ENCODE measurements at regions not wholly inside any gene's neighbourhood (a gene's known extent, or its start where the extent isn't known, plus 50 kb on each side); places are given as distances from the start of the nearest gene placed in this dataset.

DNA sequence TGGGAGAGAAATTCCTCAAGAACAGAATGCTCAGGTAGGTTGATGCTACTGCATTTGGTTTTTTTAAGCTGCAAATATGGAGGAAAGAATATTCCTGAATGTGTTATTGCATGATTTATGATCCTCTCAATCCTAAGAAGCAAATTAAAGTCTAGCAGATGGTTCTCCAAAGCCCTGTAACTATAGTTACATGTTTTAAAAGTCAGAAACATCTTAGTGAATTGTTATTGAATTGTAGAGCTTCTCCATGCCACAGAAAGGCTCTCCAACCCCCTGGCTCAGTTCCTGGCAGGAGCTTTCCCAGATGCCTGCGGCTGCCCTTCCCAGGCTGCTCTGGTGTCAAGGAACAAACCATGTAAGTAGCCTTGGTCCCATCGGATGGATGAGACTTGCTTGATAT lies 227.8 kb upstream of the GATB start:
- Histone ChIP-seq H3K27me3 (no peaks in the 10 kb centered on the region), H3K4me3 (no peak overlapping the region), H3K36me3 (no peaks in the 10 kb centered on the region), H3K27ac (no peak overlapping the region), H3K4me1 (peaks cover 0 to 29% (median 9%) of the 10 kb centered on the region in 9 donors), H3K9me3 (no peaks in the 10 kb centered on the region)
- DNase-seq (no peak), ATAC-seq (no peak)
- WGBS, 2 donors = 91 to 92% methylated on average over 2 of the region's 2 CpGs
- intact Hi-C loops (cut with DNase I) = no loop called here
- TF ChIP-seq, protein P1, sequence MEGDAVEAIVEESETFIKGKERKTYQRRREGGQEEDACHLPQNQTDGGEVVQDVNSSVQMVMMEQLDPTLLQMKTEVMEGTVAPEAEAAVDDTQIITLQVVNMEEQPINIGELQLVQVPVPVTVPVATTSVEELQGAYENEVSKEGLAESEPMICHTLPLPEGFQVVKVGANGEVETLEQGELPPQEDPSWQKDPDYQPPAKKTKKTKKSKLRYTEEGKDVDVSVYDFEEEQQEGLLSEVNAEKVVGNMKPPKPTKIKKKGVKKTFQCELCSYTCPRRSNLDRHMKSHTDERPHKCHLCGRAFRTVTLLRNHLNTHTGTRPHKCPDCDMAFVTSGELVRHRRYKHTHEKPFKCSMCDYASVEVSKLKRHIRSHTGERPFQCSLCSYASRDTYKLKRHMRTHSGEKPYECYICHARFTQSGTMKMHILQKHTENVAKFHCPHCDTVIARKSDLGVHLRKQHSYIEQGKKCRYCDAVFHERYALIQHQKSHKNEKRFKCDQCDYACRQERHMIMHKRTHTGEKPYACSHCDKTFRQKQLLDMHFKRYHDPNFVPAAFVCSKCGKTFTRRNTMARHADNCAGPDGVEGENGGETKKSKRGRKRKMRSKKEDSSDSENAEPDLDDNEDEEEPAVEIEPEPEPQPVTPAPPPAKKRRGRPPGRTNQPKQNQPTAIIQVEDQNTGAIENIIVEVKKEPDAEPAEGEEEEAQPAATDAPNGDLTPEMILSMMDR (IDR thresholded peaks at IDR 0.05) = no peak

DNA sequence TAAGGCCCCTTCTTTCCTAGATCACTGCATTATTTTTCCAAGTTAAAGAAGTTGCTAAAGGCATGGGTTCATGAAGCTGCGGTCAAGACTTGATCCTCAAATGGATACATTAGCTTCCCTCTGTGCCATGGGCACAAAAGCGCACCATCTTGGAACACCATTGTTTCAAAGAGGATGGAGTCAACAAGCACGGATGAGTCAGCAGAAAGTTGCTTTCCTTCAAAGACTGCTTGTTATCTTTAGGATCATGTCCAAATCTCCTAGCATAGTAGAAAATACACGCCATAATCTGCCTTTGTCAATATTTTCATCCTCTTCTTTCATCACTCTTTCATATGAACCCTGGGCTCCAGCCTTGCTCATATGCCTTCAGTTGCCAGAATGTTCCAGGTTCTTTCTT lies 226.8 kb upstream of the GATB start:
- Histone ChIP-seq H3K4me1 (peaks cover 0 to 24% (median 7%) of the 10 kb centered on the region in 9 donors), H3K27ac (no peak overlapping the region), H3K9me3 (no peaks in the 10 kb centered on the region), H3K27me3 (no peaks in the 10 kb centered on the region), H3K4me3 (no peak overlapping the region), H3K36me3 (no peaks in the 10 kb centered on the region)
- TF ChIP-seq, protein P1 (IDR thresholded peaks at IDR 0.05) = no peak
- DNase-seq (no peak), ATAC-seq (no peak)
- intact Hi-C loops (cut with DNase I) = no loop called here
- 85 to 92% methylated on average over 4 of the region's 4 CpGs for WGBS, 2 donors

DNA sequence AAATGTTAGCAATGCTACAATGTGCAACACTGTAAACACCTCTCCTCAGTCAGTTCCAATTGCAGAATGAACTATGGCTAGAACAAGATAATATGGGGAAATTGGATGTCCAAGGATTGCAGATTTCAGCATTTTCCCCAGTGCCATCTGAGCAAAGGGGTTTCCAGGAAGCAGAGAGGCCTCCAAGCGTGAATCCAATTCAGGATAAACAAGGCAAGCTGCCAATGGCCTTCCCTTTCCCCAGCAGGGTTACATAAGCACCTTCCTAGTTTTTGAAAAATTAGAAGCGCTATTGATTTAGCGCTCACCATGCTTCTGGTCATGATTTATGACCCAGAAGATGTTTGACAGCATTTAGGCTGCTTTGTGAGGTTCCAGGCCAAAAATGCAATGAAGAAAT lies 223.0 kb upstream of the GATB start:
- intact Hi-C loops (cut with DNase I) = no loop called here
- peaks cover 0 to under 1% (median 0%) of the 10 kb centered on the region in 11 donors for H3K9me3 ChIP-seq
- peaks cover 0 to 5% (median 0%) of the 10 kb centered on the region in 9 donors for H3K4me1 ChIP-seq
- no peaks in the 10 kb centered on the region for H3K27me3 ChIP-seq
- DNase-seq (no peak), ATAC-seq (no peak)
- no peak overlapping the region for H3K27ac ChIP-seq
- no peak overlapping the region for H3K4me3 ChIP-seq
- TF ChIP-seq, protein P1 (IDR thresholded peaks at IDR 0.05) = no peak
- 51 to 63% methylated on average over 3 of the region's 3 CpGs for WGBS, 2 donors
- H3K36me3 ChIP-seq = no peaks in the 10 kb centered on the region

DNA sequence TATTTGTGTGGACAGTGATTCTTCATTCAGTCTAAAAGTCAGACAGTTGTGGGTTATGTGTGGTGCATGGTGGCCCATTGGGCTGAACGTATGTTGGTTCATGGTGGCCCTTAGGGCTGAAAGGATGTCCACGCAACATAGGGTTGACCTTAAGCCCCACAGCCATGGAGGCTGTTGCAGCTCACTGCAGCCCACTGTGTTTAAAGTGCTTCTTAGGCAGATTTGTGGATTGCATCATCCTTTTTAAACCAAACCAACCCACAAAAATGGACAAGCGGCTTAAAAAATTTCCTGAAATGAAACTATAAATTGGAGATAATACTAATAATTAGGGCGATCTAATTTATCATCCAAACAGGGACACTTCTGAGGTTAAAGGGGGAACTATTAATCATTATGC lies 219.0 kb upstream of the GATB start:
- DNase-seq = no peak
- no peak for ATAC-seq
- no peaks in the 10 kb centered on the region for H3K36me3 ChIP-seq

More for the DNA sequence above, 219.0 kb upstream of the GATB start:
- peaks cover 0 to 26% (median 6%) of the 10 kb centered on the region in 11 donors for H3K9me3 ChIP-seq
- peaks cover 0 to 5% (median 0%) of the 10 kb centered on the region in 9 donors for H3K4me1 ChIP-seq
- H3K27ac ChIP-seq = no peak overlapping the region
- TF ChIP-seq, protein P1 (IDR thresholded peaks at IDR 0.05) = no peak
- H3K4me3 ChIP-seq = no peak overlapping the region
- intact Hi-C loops (cut with DNase I) = no loop called here
- 94 to 95% methylated on average over 4 of the region's 4 CpGs for WGBS, 2 donors
- no peaks in the 10 kb centered on the region for H3K27me3 ChIP-seq

Measured in heart right ventricle (tissue), 16 donors.